GM19351 (cell line): ENCODE measurements at regions not wholly inside any gene's neighbourhood (a gene's known extent, or its start where the extent isn't known, plus 50 kb on each side); places are given as distances from the start of the nearest gene placed in this dataset.
"Not testable (repeated sequence)": the region's sequence is repeated elsewhere in the genome, so short reads cannot be mapped to it uniquely, and the experiment has no call there.

Experiments used
- ATAC-seq: cut with Tn5 transposase; IDR thresholded peaks from one replicate; pipeline ENCODE4 v1.9.1; 2021; ENCODE audit warnings: mild to moderate bottlenecking, moderate library complexity; ENCODE audit not compliant: unreplicated experiment

DNA sequence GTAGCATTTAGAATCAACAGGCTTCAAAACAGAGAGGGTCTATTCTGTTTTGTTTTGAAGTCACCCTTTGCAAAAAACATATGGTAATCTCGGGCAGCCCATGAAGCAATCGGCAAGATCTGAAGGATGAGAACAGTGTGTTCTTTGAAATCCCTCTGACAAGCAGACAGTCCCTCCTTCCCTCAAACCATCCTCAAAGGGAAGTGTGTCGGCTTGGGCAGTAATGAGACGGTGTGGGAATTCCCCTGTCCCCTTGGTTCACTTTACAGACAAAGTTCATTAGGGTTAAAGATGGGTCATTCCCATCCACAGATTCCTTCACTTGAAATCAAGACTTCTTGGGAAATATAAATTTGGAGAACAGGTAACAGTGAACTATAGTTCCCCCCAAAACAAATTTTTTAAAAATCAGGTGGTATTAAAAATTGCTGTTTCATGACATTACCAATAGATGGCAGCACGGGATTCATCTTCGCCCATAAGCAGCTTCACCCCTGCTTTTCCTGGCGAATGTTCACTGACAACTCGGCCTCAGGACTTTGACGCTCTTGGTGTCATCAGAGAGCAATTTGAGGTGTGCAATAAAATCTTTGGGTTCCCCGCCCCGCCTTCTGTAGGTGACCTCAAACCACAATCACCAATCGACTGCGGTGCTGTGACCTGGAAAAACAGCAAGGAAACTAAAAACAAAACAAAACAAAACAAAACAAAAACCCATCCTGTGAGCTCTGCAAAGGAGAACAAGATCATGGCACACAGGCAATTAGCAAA lies 159.3 kb upstream of the TNFAIP3 start:
- ATAC-seq = peak; percentile 67

DNA sequence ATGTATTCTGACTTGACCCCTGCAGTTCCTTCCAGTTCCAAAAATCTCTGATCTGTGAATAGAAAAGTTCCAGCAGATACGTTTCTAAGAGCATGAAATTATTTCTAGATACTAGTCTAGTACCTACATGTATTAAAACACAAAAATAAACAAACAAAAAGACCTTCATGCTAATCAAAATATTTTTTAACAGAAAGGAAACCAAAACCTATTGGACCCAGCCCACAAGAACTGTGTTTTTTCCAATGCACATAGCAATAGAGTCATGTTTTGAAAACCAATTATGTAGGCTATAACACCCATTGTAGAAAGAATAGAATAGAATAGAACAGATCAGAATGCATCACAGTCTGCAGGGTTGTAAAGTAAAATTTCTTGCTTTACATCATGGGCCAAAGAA lies 158.6 kb upstream of the TNFAIP3 start:
- ATAC-seq = no peak

DNA sequence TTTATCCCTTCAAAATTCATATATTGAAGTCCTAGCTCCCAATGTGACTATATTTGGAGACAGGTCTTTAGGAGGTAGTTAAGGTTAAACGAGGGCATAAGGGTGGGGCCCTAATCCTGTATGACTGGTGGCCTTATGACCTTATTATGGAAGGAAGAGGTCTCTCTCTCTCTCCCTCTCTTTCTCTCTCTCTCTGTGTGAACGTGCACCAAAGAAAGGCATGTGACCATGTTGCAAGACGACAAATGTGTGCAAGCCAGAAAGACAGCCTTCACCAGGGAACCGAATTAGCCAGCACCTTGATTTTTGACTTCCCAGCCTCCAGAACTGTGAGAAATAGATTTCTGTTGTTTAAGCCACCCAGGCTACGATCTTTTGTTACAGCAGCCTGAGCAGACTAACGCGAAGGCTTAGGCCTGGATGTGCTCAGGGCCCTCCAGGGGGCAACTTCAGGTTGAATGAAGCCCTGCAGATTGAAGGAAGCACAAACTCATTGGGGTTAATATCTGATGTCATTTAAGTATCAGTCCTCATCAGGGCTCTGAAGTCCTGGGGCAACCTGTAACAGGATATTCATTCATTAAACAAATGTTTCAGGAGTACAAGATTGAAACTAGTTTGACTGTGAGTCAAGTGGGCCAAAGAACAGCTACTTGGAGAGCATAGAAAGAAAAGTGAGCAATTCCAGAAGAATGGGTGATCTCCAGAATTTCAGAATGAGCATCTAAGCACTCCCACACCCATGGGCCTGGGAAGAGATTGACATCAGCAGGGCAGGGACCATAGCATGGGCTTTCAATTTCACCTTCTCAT lies 157.4 kb upstream of the TNFAIP3 start:
- ATAC-seq = no peak

DNA sequence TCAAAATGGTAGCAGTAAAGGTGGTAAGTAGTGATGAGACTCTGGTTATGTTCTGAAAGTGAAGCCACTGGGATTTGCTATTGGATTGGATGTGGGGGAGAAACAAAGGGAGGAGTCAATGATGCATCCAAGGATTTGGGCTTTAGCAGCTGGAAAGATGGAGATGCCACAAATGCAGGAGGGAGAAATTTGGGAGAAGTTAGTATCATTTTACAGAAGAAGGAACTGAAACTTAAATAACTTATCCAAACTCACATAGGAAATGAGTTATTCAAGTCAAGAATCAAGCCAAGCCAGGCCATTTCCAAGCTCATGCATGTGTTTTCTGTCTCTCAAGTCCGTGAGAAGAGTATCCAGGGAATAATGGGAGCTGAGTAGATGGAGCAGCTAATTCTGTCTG lies 155.1 kb upstream of the TNFAIP3 start:
- no peak for ATAC-seq

GRCh38 chr6:137712587-137712986 lies 154.5 kb upstream of the TNFAIP3 start:
- no peak for ATAC-seq

DNA sequence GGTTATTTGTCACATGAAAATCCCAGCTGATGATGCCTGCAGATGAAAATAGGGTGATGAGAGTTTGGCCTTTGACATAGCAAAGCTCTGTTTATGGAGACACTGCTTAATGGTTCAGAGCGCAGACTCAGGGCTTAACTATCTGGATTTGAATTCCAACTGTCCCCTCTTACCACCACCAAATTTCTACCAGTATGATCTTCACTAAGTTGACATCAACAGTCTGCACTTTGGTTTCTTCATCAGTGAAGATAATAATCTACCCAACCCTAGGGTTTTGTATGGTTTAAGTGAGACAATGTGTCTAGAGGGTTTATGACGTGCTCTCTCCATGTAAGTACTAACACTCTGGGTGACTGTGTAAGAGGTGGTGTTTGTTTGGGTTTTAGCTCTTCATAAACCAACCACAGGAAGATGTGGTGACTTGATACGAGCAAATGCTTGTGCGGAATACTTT lies 151.4 kb upstream of the TNFAIP3 start:
- no peak for ATAC-seq

GRCh38 chr6:137717074-137718073 lies 149.7 kb upstream of the TNFAIP3 start:
- no peak for ATAC-seq

DNA sequence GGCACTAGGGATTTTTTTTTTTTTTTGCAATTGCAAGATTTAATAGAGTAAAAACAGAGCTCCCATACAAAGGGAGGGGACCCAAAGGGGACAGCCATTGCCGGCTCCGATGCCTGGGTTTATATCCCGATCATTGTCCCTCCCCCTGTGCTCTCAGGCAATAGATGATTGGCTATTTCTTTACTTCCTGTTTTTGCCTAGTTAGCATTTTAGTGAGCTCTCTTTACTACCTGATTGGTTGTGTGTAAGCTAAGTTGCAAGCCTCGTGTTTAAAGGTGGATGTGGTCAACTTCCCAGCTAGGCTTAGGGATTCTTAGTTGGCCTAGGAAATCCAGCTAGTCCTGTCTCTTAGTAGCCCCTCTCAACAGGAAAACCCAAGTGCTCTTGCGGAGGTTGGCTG lies 148.2 kb upstream of the TNFAIP3 start:
- not testable (repeated sequence) for ATAC-seq

- no peak for ATAC-seq
Measured at GRCh38 chr6:137722749-137723272, 144.2 kb upstream of the TNFAIP3 start.

- ATAC-seq = no peak
Measured at GRCh38 chr6:137723273-137724017, 143.6 kb upstream of the TNFAIP3 start.

DNA sequence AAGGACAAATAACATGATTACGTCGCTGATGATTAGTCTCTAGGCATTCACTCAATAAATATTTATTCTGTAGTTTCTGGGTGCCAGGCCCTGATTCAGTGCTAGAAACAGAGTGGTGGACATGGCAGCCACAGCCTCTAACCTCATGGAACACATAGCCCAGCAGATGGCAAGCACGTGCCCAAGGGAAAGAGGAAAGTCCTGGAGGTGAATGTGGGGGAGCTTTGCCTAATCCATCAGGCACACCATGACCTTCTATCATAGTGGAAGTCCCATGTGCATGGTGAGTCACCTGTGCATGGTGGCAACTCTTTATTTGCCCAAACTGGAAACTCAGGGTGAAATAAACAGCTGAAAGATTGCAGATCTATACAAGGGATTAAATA lies 143.0 kb upstream of the TNFAIP3 start:
- no peak for ATAC-seq

DNA sequence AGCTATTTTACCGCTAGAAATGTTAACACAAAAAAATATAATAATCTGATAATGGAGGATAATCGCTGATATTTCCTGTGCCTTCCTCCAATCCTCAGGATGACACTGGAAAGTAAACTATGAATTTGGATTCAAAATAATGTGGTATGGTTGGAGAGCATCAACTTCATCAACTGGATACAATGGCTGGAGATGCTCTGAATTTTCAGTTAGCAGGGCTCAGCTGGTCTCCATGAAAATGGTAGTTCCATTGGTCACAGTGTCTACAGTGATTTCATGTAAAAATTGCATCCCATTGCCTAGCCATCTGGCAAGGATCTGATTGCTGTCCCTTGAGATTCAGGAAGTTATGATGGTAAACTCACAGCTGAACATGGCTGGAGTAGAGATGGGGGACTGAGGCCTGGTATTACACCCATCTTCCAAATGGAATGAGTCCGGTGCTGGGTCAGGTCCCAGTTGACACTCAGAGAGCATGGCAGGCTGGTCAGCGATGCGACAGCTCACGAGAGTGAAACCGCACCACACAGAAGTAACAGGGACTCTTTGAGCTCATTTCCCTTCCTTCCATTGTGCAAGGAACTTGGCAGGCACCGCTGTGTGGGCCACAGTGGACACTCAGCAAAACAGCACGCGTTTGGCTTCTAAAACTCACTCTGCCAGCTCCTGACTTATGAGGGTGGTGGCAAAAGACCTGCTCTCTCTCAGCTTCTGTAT lies 142.4 kb upstream of the TNFAIP3 start:
- ATAC-seq = no peak

- no peak for ATAC-seq
Measured at GRCh38 chr6:137725949-137726348, 141.1 kb upstream of the TNFAIP3 start.

DNA sequence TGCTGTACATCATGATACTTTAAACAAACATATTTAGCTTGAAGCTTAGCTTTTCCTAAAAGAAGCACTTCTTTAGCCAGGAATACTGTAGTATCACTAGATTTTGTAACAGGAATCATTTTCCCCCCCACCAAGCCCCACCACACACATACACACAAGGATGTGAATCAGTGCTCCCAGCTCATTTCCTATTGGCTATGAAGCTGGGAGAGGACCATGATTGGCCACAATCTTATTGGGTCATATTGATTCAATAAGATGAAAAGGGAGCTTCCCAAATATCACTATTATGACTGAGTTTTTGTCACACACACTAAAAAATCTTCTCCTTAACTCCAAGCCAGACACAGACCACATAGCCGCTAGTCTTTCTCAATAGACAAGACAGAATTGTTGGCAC lies 140.5 kb upstream of the TNFAIP3 start:
- no peak for ATAC-seq

DNA sequence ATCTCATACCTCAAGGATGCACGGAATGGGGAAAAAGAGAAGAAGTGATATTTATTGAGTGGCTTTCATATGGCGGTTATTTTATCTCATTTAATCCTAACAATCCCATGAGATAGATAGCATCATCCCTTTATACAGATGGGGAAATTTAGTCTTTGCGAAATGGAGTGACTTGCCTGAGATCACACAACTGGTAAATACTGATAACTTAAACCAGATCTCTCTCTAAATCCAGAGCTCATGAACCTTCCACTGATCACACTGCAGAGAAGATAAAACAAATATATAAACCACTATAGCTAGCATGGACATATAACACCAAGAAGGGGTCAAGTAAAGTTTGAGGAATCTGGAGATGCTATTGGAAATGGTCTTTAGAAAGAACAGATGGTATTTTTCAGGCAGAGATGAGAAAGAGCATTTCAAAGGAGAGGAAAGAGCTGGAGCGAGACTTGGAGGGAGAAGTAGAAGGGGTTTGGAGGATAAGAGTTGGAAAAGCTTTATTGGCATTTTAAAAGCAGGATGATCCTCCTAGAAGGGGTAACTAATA lies 139.8 kb upstream of the TNFAIP3 start:
- ATAC-seq = no peak

GRCh38 chr6:137728386-137729349 lies 138.4 kb upstream of the TNFAIP3 start:
- ATAC-seq = no peak

DNA sequence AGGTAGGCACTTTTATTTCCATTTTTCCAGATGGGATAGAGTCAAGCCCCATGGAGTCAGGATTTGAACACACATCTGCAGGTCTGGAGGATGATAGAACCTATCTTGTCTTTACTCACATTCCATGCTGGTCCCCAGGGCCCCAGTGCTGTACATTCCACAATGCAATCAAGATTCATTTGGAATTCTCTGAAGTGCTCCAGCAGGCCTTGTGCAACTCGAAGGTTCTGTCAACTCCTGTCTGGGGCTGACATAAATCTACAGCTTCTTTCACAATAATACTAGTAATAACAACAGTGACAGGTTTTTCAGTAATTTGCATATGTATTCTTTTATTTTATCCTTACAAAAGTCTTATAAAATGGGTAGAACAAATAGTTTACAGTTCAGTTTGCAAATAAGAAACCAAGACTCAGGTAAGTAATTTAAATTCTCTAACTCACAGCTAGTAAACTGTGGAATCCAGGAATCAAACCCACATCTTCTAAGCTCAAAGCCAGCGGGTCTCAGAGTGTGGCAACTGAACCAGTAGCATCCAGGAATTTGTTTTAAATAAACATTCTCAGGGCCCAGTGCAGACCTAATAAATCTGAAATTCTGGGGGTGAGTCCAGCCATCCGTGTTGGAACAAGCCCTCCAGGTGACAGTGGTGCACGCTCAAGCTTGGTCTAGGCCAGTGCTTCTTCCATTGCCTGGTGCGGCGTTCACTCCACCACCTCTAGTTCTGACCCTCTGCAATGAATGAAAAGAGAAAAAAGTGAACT lies 137.0 kb upstream of the TNFAIP3 start:
- no peak for ATAC-seq
